CD4-positive, alpha-beta T cell (primary cell): ENCODE measurements at regions not wholly inside any gene's neighbourhood (a gene's known extent, or its start where the extent isn't known, plus 50 kb on each side); places are given as distances from the start of the nearest gene placed in this dataset.

ENCODE experiments used
- ATAC-seq: fragments of 200-7000 bp; cut with Tn5 transposase; one replicate; pipeline ENCODE4 v1.10.0; 2022; ENCODE audit warnings: mild to moderate bottlenecking; ENCODE audit not compliant: poor library complexity
- CTCF ChIA-PET: fragments of 350-600 bp; sonication (Branson Sonifier 250); formaldehyde crosslinking; loops from one replicate; lab custom pipeline; 2021; ENCODE audit warnings: antibody characterized with exemption, inconsistent platforms; lab: Charles Lee
- POLR2A ChIA-PET: fragments of 350-600 bp; sonication (Branson Sonifier 250); formaldehyde crosslinking; loops from one replicate; lab custom pipeline; 2021; ENCODE audit warnings: antibody characterized with exemption, inconsistent platforms; lab: Charles Lee
- DNase-seq, 14 experiments: peaks; one replicate each; pipeline ENCODE4 v3.0.0-alpha.2; 2013 to 2020; ENCODE audit warnings: mixed read lengths in 2 of 14
- H3K27ac ChIP-seq, 2 donors: one replicate each; pipeline versions ENCODE4 v1.5.1 to v1.7.0; 2013; ENCODE audit warnings: low read length in 2 of 2, low read depth in 1 of 2, mild to moderate bottlenecking in 1 of 2
- H3K27me3 ChIP-seq, 2 experiments: 1 replicate in 1 of 2; 2 replicates in 1 of 2; pipeline versions ENCODE4 v1.6.1 to v1.7.0; 2013; ENCODE audit warnings: low read length in 2 of 2, control low read depth in 1 of 2, mild to moderate bottlenecking in 1 of 2, moderate library complexity in 1 of 2; ENCODE audit not compliant: insufficient read depth in 2 of 2, control insufficient read depth in 1 of 2
- H3K36me3 ChIP-seq: one replicate; pipeline ENCODE4 v1.6.1; 2013; ENCODE audit warnings: low read length, control low read depth; ENCODE audit not compliant: insufficient read depth
- H3K4me1 ChIP-seq: one replicate; pipeline ENCODE4 v1.6.1; 2013; ENCODE audit warnings: low read length, control low read depth; ENCODE audit not compliant: insufficient read depth
- H3K4me3 ChIP-seq: one replicate; pipeline ENCODE4 v1.5.1; 2013; ENCODE audit warnings: mild to moderate bottlenecking, low read length, moderate library complexity
- H3K9me3 ChIP-seq, 2 experiments: 1 replicate in 1 of 2; 2 replicates in 1 of 2; pipeline versions ENCODE4 v1.6.1 to v1.7.0; 2013; ENCODE audit warnings: low read length in 2 of 2, mild to moderate bottlenecking in 2 of 2, control low read depth in 1 of 2, moderate library complexity in 1 of 2; ENCODE audit not compliant: control insufficient read depth in 1 of 2, insufficient read depth in 1 of 2
- H3K27ac Mint-ChIP-seq: one replicate; pipeline ENCODE4 v1.8.0; 2020; ENCODE audit warnings: mixed read lengths
- H3K27me3 Mint-ChIP-seq: one replicate; pipeline ENCODE4 v1.8.0; 2021; ENCODE audit warnings: mixed read lengths
- H3K36me3 Mint-ChIP-seq: one replicate; pipeline ENCODE4 v1.8.0; 2021; ENCODE audit warnings: low read depth, mixed read lengths
- H3K4me1 Mint-ChIP-seq: one replicate; pipeline ENCODE4 v1.8.0; 2021; ENCODE audit warnings: low read depth, mixed read lengths
- H3K4me3 Mint-ChIP-seq: one replicate; pipeline ENCODE4 v1.8.0; 2020; ENCODE audit warnings: mild to moderate bottlenecking, mixed read lengths
- H3K9me3 Mint-ChIP-seq: one replicate; pipeline ENCODE4 v1.8.0; 2020; ENCODE audit warnings: mixed read lengths
- intact Hi-C, 2 experiments: fragments of 100-400 bp; cut with DNase I in 1 of 2; cut with micrococcal nuclease in 1 of 2; formaldehyde crosslinking; loops; one replicate each; pipeline versions ENCODE4 v1.15.1 to v1.9.0; 2023 to 2025; cut with DNase I, micrococcal nuclease
- TF ChIP-seq, protein P1 (sequence below): fragments of 200-600 bp; IDR thresholded peaks from one replicate; pipeline ENCODE4 v1.8.0; 2022; ENCODE audit warnings: antibody characterized with exemption, mild to moderate bottlenecking

- H3K36me3 Mint-ChIP-seq, result no peaks in the 10 kb centered on the region
- TF ChIP-seq, protein P1, sequence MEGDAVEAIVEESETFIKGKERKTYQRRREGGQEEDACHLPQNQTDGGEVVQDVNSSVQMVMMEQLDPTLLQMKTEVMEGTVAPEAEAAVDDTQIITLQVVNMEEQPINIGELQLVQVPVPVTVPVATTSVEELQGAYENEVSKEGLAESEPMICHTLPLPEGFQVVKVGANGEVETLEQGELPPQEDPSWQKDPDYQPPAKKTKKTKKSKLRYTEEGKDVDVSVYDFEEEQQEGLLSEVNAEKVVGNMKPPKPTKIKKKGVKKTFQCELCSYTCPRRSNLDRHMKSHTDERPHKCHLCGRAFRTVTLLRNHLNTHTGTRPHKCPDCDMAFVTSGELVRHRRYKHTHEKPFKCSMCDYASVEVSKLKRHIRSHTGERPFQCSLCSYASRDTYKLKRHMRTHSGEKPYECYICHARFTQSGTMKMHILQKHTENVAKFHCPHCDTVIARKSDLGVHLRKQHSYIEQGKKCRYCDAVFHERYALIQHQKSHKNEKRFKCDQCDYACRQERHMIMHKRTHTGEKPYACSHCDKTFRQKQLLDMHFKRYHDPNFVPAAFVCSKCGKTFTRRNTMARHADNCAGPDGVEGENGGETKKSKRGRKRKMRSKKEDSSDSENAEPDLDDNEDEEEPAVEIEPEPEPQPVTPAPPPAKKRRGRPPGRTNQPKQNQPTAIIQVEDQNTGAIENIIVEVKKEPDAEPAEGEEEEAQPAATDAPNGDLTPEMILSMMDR, result peak; percentile 95
- CTCF ChIA-PET, result interaction anchor here (2.2 kb wide), 1 partner anchor 872 kb away, joined by 13 read pairs; no protein-coding TSS in a partner anchor
- H3K9me3 Mint-ChIP-seq, result no peaks in the 10 kb centered on the region
- no peaks in the 10 kb centered on the region for H3K4me1 Mint-ChIP-seq
- intact Hi-C loops, result loop anchor here (1.0 to 2.0 kb wide), 3 partner anchors 872 to 1681 kb away; no protein-coding TSS in a partner anchor
- H3K36me3 ChIP-seq, result no peaks in the 10 kb centered on the region
- peaks cover 3% of the 10 kb centered on the region for H3K4me1 ChIP-seq
- H3K4me3 ChIP-seq, result no peak overlapping the region
- H3K4me3 Mint-ChIP-seq, result no peak overlapping the region
- H3K27me3 ChIP-seq, result no peaks in the 10 kb centered on the region
- ATAC-seq (peak; percentile 95), DNase-seq (peak; percentile 43 to 83 (median 60))
- H3K27me3 Mint-ChIP-seq, result no peaks in the 10 kb centered on the region
- no peak overlapping the region for H3K27ac Mint-ChIP-seq
- H3K9me3 ChIP-seq, result no peaks in the 10 kb centered on the region
- H3K27ac ChIP-seq, result no peak overlapping the region
- POLR2A ChIA-PET, result interaction anchor here (1.4 kb wide), 1 partner anchor 871 kb away, joined by 3 read pairs; no protein-coding TSS in a partner anchor
Measured at GRCh38 chr7:113421696-113422330, 303.5 kb upstream of the SMIM30 start.

DNA sequence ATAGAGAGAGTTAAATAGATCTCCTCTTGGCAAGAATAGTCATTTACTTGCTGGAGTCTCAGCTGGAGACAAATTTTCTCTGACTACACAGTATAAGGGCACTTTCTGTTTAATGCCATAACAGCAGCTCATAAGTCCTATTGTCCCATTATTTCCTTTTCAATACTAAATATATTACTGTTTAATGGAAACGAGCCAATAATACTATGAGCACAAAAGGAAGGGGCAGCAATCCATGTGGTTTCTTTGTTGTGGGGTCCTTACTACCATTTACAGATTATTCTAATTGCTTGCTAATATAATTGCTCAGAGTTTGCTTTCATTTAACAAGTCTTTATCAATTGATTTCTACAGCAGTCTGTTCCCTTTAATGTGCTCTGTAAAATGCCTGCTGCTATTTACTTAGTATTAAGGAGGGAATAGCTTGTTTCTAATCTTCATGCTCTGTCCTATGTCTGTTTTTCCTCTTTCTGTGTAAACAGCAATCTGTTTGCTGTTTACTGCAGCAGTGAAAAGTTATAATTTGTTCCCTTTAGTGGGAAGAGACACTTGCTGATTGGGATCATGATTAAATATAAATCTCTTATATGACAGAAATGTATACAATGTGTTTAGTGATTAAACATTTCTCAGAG is 296.2 kb upstream of the SMIM30 start:
- intact Hi-C loops, result no loop called here
- POLR2A ChIA-PET, result no interaction called here
- Mint-ChIP-seq H3K27ac (no peak overlapping the region), H3K4me1 (no peaks in the 10 kb centered on the region), H3K27me3 (peaks cover 4% of the 10 kb centered on the region), H3K9me3 (no peaks in the 10 kb centered on the region), H3K4me3 (no peak overlapping the region), H3K36me3 (no peaks in the 10 kb centered on the region)
- no peaks in the 10 kb centered on the region for H3K4me1 ChIP-seq
- no peak for DNase-seq
- CTCF ChIA-PET, result no interaction called here
- TF ChIP-seq, protein P1, result no peak
- H3K27me3 ChIP-seq, result no peaks in the 10 kb centered on the region
- H3K36me3 ChIP-seq, result no peaks in the 10 kb centered on the region
- no peaks in the 10 kb centered on the region for H3K9me3 ChIP-seq
- H3K4me3 ChIP-seq, result no peak overlapping the region
- H3K27ac ChIP-seq, result no peak overlapping the region
- no peak for ATAC-seq

- Histone ChIP-seq H3K9me3 (no peaks in the 10 kb centered on the region), H3K4me1 (no peaks in the 10 kb centered on the region), H3K27ac (no peak overlapping the region), H3K27me3 (no peaks in the 10 kb centered on the region), H3K36me3 (no peaks in the 10 kb centered on the region), H3K4me3 (no peak overlapping the region)
- POLR2A ChIA-PET, result no interaction called here
- DNase-seq (no peak), ATAC-seq (no peak)
- peaks cover 4% of the 10 kb centered on the region for H3K27me3 Mint-ChIP-seq
- no peaks in the 10 kb centered on the region for H3K4me1 Mint-ChIP-seq
- TF ChIP-seq, protein P1, result no peak
- H3K4me3 Mint-ChIP-seq, result no peak overlapping the region
- no peaks in the 10 kb centered on the region for H3K9me3 Mint-ChIP-seq
- no peaks in the 10 kb centered on the region for H3K36me3 Mint-ChIP-seq
- CTCF ChIA-PET, result no interaction called here
- intact Hi-C loops, result no loop called here
- no peak overlapping the region for H3K27ac Mint-ChIP-seq
Measured at GRCh38 chr7:113412410-113412809, 294.1 kb upstream of the SMIM30 start.
